ENCODE measurements at regions not wholly inside any gene's neighbourhood (a gene's known extent, or its start where the extent isn't known, plus 50 kb on each side); places are given as distances from the start of the nearest gene placed in this dataset.
A peak's percentile ranks its signal among the peaks of the same experiment; 100 is the strongest.

DNA sequence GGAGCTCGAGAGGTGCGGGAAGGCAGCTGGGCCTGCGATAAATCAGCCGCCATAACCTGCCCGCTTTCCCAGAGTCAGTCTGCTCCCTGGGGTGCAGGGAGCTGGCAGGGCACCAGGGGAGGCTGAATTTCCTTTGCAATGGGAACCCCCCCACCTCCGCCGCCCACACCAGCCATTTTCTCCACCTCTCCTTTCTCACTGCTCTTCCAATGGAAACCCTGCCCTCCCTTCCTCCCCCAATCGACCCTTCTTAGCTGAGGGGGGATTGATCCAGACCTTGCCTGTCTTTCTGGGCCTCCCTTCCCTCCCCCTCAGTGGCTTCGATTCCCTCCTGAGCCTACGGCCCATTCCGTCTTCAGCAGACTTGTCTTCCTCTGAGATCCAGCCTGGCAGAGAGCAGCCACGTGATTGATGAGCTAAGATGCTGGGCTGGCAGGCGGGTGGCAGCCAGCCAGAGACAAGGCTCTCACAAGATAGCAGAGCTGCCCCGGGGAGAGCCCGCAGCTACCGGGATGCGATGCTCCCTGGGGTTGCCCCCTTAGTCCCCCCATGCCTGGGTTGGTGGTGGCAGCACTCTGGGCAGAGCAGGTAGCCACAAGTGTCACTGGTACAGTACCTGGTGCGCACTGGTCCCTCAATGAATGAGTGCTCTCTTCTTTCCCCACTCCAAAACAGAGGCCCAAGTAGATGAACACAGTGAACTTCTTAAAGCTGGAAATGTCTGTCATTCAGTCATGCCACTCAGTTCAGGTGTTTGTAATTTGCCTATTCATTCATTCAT lies 53.7 kb upstream of the FABP6 start:
- Histone ChIP-seq H3K27me3 (ENCODE audit: control insufficient read depth in 1 of 2, insufficient read depth in 2 of 2, low read length in 2 of 2) (no peaks in the 10 kb centered on the region), H3K9ac (ENCODE audit: low read length) (no peak overlapping the region), H3K4me1 (ENCODE audit: insufficient read depth, low read length) (peaks cover 15% of the 10 kb centered on the region), H3K4me3 (ENCODE audit: low read depth in 1 of 2, low read length in 2 of 2) (peak overlapping the region; percentile 0 to 43), H3K36me3 (ENCODE audit: insufficient read depth, low read length) (no peaks in the 10 kb centered on the region), H3K27ac (ENCODE audit: low read depth, low read length) (no peak overlapping the region), H3K9me3 (ENCODE audit: low read length) (no peaks in the 10 kb centered on the region)

DNA sequence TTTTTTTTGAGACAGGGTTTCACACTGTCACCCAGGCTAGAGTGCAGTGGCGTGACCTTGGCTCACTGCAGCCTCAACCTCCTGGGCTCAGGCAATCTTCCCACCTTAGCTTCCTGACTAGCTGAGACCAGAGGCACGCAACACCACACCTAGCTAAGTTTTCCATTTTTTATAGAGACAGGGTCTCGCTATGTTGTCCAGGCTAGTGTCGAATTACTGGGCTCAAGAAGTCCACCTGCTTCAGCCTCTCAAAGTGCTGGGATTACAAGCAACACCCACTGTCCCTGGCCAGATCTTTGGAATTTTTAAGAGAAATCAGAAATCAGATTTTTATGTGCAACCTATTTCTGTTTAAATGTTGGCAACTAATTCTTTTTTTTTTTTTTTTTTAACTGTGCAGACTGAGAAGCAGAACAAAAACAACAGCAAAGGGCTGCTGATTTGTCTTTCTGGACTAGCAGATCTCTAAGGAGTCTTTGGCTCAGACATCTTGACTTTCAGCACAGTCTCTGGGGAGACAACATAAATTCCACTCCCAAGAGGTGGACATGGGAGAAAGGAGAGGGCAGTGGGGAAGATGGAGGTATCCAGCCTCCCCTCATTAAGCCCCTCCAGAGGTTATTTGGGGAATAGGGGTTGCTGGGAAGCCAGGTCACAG lies 54.4 kb upstream of the FABP6 start:
- Histone ChIP-seq H3K36me3 (ENCODE audit: insufficient read depth, low read length) (no peaks in the 10 kb centered on the region), H3K27me3 (ENCODE audit: control insufficient read depth in 1 of 2, insufficient read depth in 2 of 2, low read length in 2 of 2) (no peaks in the 10 kb centered on the region), H3K9ac (ENCODE audit: low read length) (no peak overlapping the region), H3K4me3 (ENCODE audit: low read depth in 1 of 2, low read length in 2 of 2) (peak overlapping the region; percentile 0 to 43), H3K9me3 (ENCODE audit: low read length) (no peaks in the 10 kb centered on the region), H3K27ac (ENCODE audit: low read depth, low read length) (no peak overlapping the region), H3K4me1 (ENCODE audit: insufficient read depth, low read length) (peaks cover 15% of the 10 kb centered on the region)

- Histone ChIP-seq H3K9ac (ENCODE audit: low read length) (no peak overlapping the region), H3K36me3 (ENCODE audit: insufficient read depth, low read length) (no peaks in the 10 kb centered on the region), H3K27ac (ENCODE audit: low read depth, low read length) (no peak overlapping the region), H3K27me3 (ENCODE audit: control insufficient read depth in 1 of 2, insufficient read depth in 2 of 2, low read length in 2 of 2) (no peaks in the 10 kb centered on the region), H3K4me1 (ENCODE audit: insufficient read depth, low read length) (peaks cover 15% of the 10 kb centered on the region), H3K9me3 (ENCODE audit: low read length) (no peaks in the 10 kb centered on the region), H3K4me3 (ENCODE audit: low read depth in 1 of 2, low read length in 2 of 2) (no peak overlapping the region)
Observed at GRCh38 chr5:160174290-160174689, 55.0 kb upstream of the FABP6 start.

- H3K27ac ChIP-seq (ENCODE audit: low read depth, low read length), result no peak overlapping the region
- no peaks in the 10 kb centered on the region for H3K27me3 ChIP-seq (ENCODE audit: control insufficient read depth in 1 of 2, insufficient read depth in 2 of 2, low read length in 2 of 2)
- no peak overlapping the region for H3K4me3 ChIP-seq (ENCODE audit: low read depth in 1 of 2, low read length in 2 of 2)
- no peaks in the 10 kb centered on the region for H3K9me3 ChIP-seq (ENCODE audit: low read length)
- H3K36me3 ChIP-seq (ENCODE audit: insufficient read depth, low read length), result no peaks in the 10 kb centered on the region
- no peak overlapping the region for H3K9ac ChIP-seq (ENCODE audit: low read length)
- H3K4me1 ChIP-seq (ENCODE audit: insufficient read depth, low read length), result peaks cover 15% of the 10 kb centered on the region
Observed at GRCh38 chr5:160171666-160172065, 52.4 kb upstream of the PWWP2A start.

DNA sequence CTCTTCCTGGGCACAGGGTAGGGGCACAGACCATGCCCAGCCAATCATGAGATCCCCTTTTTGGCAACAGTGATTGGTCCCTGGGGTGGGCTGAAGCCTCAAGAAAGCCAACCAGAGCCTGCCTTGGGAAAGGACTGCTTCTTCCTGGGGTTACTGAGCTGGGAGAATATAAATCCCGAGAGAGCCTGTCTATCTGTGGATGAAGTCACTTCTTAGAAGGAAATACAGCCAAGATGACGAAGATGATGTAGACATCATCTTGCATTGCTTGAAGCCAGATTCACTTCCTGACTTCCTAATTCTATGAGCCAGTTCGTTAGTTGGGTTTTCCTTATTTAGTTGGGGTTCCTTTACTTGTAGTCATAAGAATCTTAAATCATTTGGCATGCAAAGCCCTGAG lies 50.1 kb upstream of the PWWP2A start:
- no peak overlapping the region for H3K27ac ChIP-seq (ENCODE audit: low read depth, low read length)
- no peak overlapping the region for H3K4me3 ChIP-seq (ENCODE audit: low read depth in 1 of 2, low read length in 2 of 2)
- H3K4me1 ChIP-seq (ENCODE audit: insufficient read depth, low read length), result peaks cover 15% of the 10 kb centered on the region
- no peaks in the 10 kb centered on the region for H3K36me3 ChIP-seq (ENCODE audit: insufficient read depth, low read length)
- no peaks in the 10 kb centered on the region for H3K9me3 ChIP-seq (ENCODE audit: low read length)
- no peak overlapping the region for H3K9ac ChIP-seq (ENCODE audit: low read length)
- no peaks in the 10 kb centered on the region for H3K27me3 ChIP-seq (ENCODE audit: control insufficient read depth in 1 of 2, insufficient read depth in 2 of 2, low read length in 2 of 2)
